GM12878 (cell line): ENCODE measurements at regions not wholly inside any gene's neighbourhood (a gene's known extent, or its start where the extent isn't known, plus 50 kb on each side); places are given as distances from the start of the nearest gene placed in this dataset.

Experiments
- BCL11A ChIP-seq: IDR thresholded peaks from 2 replicates; pipeline ENCODE4 v1.6.1; 2011; ENCODE audit warnings: low read depth, low read length
- BHLHE40 ChIP-seq, 2 experiments: fragments of 450-650 bp in 1 of 2; IDR thresholded peaks; 2 replicates each; pipeline ENCODE4 v1.6.1; 2011 to 2017; ENCODE audit warnings: low read depth in 2 of 2, borderline replicate concordance in 1 of 2, improper control_type of control experiment in 1 of 2, low read length in 1 of 2, mild to moderate bottlenecking in 1 of 2
- CREB1 ChIP-seq: IDR thresholded peaks from 2 replicates; pipeline ENCODE4 v1.6.1; 2012; ENCODE audit warnings: low read depth, mild to moderate bottlenecking, inconsistent platforms
- KDM1A ChIP-seq: fragments of 200-600 bp; sonication (generic); IDR thresholded peaks from 2 replicates; pipeline ENCODE4 v1.6.1; 2016; ENCODE audit warnings: borderline replicate concordance
- MYC ChIP-seq: IDR thresholded peaks from 2 replicates; pipeline ENCODE4 v1.6.1; 2011; ENCODE audit warnings: mild to moderate bottlenecking, low read length, moderate library complexity, inconsistent platforms; ENCODE audit not compliant: insufficient read depth, insufficient replicate concordance, insufficient read length, severe bottlenecking
- PAX5 ChIP-seq: IDR thresholded peaks from 2 replicates; pipeline ENCODE4 v1.6.1; 2011; ENCODE audit warnings: low read depth, low read length, borderline replicate concordance
- POLR2AphosphoS5 ChIP-seq: IDR thresholded peaks from 2 replicates; pipeline ENCODE4 v1.6.1; 2011; ENCODE audit warnings: mild to moderate bottlenecking, low read length, inconsistent platforms
- RCOR1 ChIP-seq: conservative IDR thresholded peaks from 2 replicates; pipeline ENCODE4 v1.6.1; 2012; ENCODE audit warnings: low read depth, low read length, improper control_type of control experiment
- YY1 ChIP-seq: IDR thresholded peaks from 2 replicates; pipeline ENCODE4 v1.6.1; 2011; ENCODE audit warnings: low read depth, mild to moderate bottlenecking, low read length
- ZBTB11 ChIP-seq: fragments of 450-650 bp; formaldehyde crosslinking; IDR thresholded peaks from 2 replicates; pipeline ENCODE4 v1.5.0; 2022; ENCODE audit warnings: mild to moderate bottlenecking, missing genetic modification characterization
- ZNF274 ChIP-seq: IDR thresholded peaks from one replicate; pipeline ENCODE4 v1.8.0; 2011; ENCODE audit not compliant: insufficient read length, insufficient read depth
- TF ChIP-seq, protein P1 (sequence below), 3 experiments: IDR thresholded peaks in 2 of 3; conservative IDR thresholded peaks in 1 of 3; 2 replicates each; pipeline ENCODE4 v1.5.1; 2011; ENCODE audit warnings: low read depth in 3 of 3, low read length in 3 of 3, mild to moderate bottlenecking in 3 of 3, control low read depth in 2 of 3, moderate library complexity in 2 of 3, inconsistent platforms in 1 of 3, mixed read lengths in 1 of 3; ENCODE audit not compliant: control insufficient read depth in 2 of 3, insufficient read depth in 1 of 3; ENCODE audit errors: extremely low read depth in 1 of 3
- TF ChIP-seq, protein P2 (sequence below): IDR thresholded peaks from 2 replicates; pipeline ENCODE4 v1.6.1; 2012; ENCODE audit warnings: low read length, inconsistent platforms
- TF ChIP-seq, protein P3 (sequence below): IDR thresholded peaks from 2 replicates; pipeline ENCODE4 v1.6.1; 2012; ENCODE audit warnings: low read depth, low read length, improper control_type of control experiment

DNA sequence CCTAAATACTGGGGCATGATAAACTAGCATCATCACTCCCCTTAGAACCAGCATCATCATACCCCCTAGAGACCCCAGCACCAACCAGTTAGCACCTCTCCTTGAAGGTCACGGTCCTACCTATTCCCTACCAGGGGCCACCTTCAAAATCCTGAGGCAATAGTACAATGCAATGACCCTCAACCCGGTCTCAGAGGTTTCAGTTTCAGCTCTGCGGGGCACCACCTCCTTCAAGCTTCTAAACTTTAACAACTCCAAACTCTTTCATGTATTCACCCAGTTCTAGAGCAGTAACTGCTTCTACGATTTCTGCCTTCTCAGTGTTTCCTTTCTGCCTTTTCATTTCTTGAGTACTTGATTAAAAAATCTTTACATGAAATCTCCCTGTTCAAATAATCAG is 130.1 kb upstream of the EPB41L4A start:
- TF ChIP-seq MYC = no peak
- no peak for TF ChIP-seq PAX5
- no peak for TF ChIP-seq CREB1
- no peak for TF ChIP-seq POLR2AphosphoS5
- TF ChIP-seq, protein P1, sequence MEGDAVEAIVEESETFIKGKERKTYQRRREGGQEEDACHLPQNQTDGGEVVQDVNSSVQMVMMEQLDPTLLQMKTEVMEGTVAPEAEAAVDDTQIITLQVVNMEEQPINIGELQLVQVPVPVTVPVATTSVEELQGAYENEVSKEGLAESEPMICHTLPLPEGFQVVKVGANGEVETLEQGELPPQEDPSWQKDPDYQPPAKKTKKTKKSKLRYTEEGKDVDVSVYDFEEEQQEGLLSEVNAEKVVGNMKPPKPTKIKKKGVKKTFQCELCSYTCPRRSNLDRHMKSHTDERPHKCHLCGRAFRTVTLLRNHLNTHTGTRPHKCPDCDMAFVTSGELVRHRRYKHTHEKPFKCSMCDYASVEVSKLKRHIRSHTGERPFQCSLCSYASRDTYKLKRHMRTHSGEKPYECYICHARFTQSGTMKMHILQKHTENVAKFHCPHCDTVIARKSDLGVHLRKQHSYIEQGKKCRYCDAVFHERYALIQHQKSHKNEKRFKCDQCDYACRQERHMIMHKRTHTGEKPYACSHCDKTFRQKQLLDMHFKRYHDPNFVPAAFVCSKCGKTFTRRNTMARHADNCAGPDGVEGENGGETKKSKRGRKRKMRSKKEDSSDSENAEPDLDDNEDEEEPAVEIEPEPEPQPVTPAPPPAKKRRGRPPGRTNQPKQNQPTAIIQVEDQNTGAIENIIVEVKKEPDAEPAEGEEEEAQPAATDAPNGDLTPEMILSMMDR (IDR thresholded peaks at IDR 0.05 in 2 of 3, conservative IDR thresholded peaks at IDR 0.05 in 1 of 3; ENCODE audit: control insufficient read depth in 2 of 3, extremely low read depth in 1 of 3, insufficient read depth in 1 of 3, low read depth in 3 of 3, low read length in 3 of 3) = no peak
- no peak for TF ChIP-seq KDM1A
- TF ChIP-seq BHLHE40 (IDR thresholded peaks at IDR 0.05; ENCODE audit: borderline replicate concordance in 1 of 2, low read depth in 2 of 2, low read length in 1 of 2) = no peak
- TF ChIP-seq ZNF274 = no peak
- TF ChIP-seq, protein P2, sequence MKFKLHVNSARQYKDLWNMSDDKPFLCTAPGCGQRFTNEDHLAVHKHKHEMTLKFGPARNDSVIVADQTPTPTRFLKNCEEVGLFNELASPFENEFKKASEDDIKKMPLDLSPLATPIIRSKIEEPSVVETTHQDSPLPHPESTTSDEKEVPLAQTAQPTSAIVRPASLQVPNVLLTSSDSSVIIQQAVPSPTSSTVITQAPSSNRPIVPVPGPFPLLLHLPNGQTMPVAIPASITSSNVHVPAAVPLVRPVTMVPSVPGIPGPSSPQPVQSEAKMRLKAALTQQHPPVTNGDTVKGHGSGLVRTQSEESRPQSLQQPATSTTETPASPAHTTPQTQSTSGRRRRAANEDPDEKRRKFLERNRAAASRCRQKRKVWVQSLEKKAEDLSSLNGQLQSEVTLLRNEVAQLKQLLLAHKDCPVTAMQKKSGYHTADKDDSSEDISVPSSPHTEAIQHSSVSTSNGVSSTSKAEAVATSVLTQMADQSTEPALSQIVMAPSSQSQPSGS = no peak
- TF ChIP-seq BCL11A = no peak
- TF ChIP-seq YY1 = no peak
- no peak for TF ChIP-seq RCOR1
- TF ChIP-seq, protein P3, sequence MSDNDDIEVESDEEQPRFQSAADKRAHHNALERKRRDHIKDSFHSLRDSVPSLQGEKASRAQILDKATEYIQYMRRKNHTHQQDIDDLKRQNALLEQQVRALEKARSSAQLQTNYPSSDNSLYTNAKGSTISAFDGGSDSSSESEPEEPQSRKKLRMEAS = no peak
- TF ChIP-seq ZBTB11 (CRISPR knock-in tag) = no peak
